ENCODE measurements at regions not wholly inside any gene's neighbourhood (a gene's known extent, or its start where the extent isn't known, plus 50 kb on each side); places are given as distances from the start of the nearest gene placed in this dataset.

DNA sequence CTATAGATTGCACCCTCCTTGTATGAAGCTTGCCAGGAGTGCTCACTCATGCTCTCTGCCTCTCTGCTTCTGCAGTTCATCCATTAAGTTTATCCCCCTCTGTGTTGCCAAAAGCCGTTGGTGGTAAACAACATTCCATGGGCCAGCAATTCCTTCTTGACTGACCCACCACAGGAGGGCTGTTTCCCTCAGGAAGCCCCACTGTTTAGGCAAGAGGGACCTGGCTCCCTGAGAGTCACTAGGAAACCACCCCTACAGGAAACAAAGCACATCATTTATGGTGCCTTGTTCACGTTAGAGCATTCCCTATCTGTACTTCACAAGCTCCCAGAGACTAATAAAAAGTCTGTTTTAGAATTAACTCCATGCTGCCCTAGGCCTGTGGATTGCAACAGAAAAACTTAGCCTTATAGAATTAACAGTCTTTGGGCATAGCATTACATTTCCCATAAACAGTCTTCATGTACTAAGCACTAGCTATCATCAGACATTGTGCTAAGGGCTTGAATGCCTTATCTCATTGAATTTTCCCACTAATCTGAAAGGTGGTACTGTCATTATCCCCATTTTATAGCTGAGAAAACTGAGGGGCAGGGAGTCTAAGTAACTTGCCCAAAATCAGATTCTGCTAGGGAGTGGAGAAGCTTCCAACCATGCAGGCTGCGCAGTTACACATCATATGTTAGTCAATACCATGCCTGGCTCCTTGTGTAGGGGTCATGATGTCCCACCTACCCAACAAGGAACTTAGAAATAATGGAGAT lies 149.9 kb downstream of the SHQ1 start:
- no peak for DNase-seq (ENCODE audit: low spot score)

GRCh38 chr3:72697717-72698116 lies 150.5 kb downstream of the SHQ1 start:
- no peak for DNase-seq (ENCODE audit: low spot score)

- DNase-seq (ENCODE audit: low spot score), result no peak
Observed at GRCh38 chr3:72696815-72697214, 151.4 kb downstream of the SHQ1 start.

DNA sequence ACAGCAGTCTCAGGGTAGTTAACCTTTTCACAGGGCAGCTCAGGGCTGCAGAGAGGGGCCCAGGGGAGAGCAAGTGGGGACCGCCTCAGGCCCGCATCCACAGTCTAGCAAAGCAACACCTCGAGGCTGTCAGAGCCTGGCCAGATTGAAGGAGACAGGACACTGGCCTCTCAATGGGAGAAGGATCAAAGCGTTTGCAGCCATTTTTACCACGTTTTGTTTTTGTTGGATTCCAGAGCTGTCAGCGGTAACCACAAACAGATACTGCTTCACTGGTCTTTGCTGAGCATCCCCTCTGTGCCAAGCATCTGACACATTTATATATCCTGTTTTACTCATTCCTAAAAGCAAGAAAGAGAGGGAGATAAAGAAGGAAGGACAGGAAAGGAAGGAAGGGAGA lies 153.8 kb downstream of the SHQ1 start:
- DNase-seq (ENCODE audit: low spot score), result no peak

DNA sequence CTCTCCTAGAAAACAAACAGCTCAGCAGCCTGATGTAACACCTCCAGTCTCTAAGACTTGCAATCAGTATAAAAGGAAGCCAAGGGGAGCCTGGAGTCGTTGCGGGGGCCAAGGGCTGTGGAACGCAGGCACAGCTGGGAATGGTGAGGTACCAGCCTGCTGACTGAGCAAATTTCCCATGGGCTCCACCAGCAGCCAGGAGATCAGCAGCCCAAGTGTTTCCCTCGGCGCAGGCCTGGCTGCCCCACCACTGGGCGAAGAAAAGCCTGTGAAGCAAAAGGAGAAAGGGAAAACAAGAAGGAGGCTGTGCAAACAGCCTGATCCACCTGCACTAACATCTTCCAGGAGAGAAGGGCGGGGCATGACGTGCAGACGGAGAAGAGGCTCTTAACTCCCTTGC lies 155.3 kb downstream of the SHQ1 start:
- DNase-seq (ENCODE audit: low spot score), result no peak

DNA sequence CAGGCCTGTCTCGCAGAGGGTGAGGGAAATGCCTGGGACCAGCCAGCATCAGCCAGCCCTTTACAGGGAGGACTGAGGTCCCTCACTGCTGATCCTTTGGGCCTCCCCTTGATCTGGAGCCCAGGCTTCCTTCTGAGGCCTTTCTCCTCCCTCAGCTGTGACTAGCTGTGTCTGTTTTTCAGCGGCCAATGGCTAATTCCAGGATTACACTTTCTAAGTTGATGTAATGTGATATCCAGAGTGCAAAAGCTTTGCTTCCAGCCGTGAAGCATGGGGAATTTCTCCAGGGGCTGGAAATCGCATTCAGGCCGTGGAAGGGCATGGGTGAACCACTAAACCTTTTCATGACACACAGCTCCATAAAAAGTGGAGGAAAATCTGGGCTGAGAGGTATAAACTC lies 157.6 kb downstream of the SHQ1 start:
- no peak for DNase-seq (ENCODE audit: low spot score)

DNA sequence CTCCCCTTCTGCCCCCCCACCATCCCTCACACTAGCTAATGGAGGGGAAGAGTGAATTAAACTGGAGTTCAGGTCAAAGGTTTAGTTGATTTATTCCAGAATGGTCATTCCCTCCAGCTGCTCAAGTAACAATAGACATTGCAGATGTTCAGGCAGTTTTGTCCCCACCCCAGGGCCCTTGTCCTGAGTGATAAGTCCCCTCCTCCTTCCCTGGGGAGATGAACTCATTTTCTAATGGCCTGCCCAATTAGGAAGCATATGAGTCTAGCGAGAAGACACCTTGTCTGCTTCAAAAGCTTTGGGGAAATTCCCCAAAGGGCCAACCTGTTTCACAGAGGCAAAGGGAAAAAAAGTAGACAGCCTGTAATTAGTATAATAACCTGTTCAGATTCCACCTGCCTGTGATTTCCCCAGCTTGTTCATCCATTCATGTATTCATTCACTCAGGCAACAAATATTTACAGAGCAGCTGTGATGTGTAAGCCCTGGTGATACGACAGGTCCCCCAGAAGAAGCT lies 165.3 kb downstream of the SHQ1 start:
- no peak for DNase-seq (ENCODE audit: low spot score)

DNA sequence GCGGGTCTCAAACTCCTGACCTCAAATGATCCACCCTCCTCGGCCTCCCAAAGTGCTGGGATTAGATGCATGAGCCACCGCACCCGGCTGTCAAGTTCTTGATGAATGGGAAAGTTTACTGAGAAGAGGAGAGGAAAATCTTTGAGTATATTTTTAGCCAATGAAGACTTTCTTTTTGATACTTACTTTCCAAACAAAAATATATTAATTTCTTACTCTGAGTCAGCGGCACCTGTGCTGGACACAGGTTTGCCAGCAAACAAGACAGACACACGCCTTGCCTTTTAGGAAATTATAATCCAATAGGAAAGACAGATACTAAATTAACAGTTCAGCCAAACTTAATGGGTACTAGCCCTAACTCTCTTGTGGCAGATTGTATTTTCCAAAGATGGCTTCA lies 166.6 kb downstream of the SHQ1 start:
- DNase-seq (ENCODE audit: low spot score), result no peak

GRCh38 chr3:72680766-72681165 lies 167.5 kb downstream of the SHQ1 start:
- DNase-seq (ENCODE audit: low spot score), result no peak

- DNase-seq (ENCODE audit: low spot score), result peak; percentile 70
Observed at GRCh38 chr3:72679540-72680198, 168.6 kb downstream of the SHQ1 start.

DNA sequence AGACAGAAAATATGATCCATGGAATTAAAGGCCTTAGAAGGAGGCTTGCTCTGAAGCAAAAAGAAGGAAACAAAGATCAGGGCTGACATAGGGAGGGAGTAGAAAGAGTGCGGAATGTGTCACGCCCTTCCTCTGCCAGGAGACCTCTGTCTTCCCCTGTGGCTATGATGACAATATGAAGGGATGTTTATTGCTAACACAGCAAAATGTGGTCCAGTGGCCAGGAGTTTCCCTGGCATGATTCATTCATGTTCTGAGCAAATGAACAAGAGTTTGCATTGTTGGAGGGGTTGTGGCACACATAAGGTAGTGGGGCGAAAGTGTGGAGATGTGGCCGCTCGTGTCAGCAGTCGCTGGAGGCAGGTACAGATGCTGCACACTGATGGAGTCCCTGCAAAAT lies 169.4 kb downstream of the SHQ1 start:
- no peak for DNase-seq (ENCODE audit: low spot score)

DNA sequence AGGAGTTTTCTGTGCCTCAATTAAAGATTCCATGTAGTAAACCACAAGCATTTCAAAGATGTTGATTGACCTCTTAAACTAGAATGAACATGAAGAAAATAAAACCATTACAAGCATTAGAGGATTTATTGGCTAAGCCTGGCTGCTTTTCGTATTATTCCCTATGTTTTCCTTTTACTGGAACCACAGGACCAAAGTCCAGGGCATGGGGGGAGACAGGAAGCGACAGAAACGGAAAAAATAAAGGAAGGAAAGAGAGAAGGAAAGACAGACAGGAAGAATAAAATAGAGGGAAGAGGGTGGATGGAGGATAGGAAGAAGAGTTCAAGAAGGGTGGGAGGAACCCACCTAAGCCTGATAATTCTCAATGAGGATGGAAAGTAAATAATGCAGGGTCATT lies 169.9 kb downstream of the SHQ1 start:
- DNase-seq (ENCODE audit: low spot score), result no peak

GRCh38 chr3:72675243-72675642 lies 173.0 kb downstream of the SHQ1 start:
- no peak for DNase-seq (ENCODE audit: low spot score)

GRCh38 chr3:72673011-72673771 lies 175.1 kb downstream of the SHQ1 start:
- no peak for DNase-seq (ENCODE audit: low spot score)

DNA sequence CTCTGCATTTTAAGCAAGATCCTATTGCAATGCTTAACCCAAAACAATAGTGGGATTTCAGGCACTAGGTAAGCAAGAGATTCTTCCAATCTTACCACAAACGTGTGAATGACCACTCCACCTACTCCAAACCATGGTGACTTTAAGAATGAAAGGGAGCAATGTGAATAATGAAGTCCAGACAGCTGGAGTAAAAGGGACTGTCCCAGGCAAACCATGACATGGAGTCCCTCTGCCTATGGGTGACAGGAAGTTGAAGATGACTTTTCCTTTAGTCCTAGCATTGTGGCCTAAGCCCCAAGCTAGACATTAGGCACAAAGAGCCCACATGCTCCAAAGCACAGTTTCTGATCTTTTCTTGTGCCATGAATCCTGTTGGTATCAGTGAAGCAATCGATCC lies 179.0 kb downstream of the SHQ1 start:
- DNase-seq (ENCODE audit: low spot score), result no peak

GRCh38 chr3:72666447-72666755 lies 181.8 kb downstream of the SHQ1 start:
- DNase-seq (ENCODE audit: low spot score), result no peak

- DNase-seq (ENCODE audit: low spot score), result no peak
Observed at GRCh38 chr3:72665701-72666446, 182.4 kb downstream of the SHQ1 start.

DNA sequence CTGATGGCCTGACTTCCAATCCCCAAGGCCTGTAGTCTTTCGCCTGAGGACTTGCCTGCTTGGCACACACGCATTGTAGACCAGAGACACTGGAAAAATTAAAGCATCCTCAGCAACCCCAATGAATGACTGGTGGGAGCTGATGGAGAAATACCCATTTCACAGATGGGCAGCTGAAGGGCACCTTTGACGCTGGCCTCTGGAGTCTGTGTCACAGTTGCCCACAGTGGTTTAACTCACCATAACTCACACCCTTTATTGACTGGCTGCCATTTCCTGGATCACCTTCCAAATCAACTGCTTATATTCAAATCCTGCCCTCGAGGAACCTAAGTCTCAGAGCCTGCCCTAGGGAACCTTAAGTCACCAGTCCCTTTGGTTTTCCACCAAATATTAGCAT lies 183.1 kb downstream of the SHQ1 start:
- no peak for DNase-seq (ENCODE audit: low spot score)

- no peak for DNase-seq (ENCODE audit: low spot score)
Observed at GRCh38 chr3:72664184-72664975, 183.9 kb downstream of the SHQ1 start.

- DNase-seq (ENCODE audit: low spot score), result peak; percentile 99
Observed at GRCh38 chr3:72663429-72663828, 184.8 kb downstream of the SHQ1 start.

- peak; percentile 49 for DNase-seq (ENCODE audit: low spot score)
Observed at GRCh38 chr3:72661115-72661457, 187.2 kb downstream of the SHQ1 start.

All from pons (tissue), 1 donor.